LNCAP (cell line): ENCODE measurements at regions not wholly inside any gene's neighbourhood (a gene's known extent, or its start where the extent isn't known, plus 50 kb on each side); places are given as distances from the start of the nearest gene placed in this dataset.

Experiments used
- TF ChIP-seq, protein P1 (sequence below): fragments of 450-650 bp; IDR thresholded peaks from 2 replicates; pipeline ENCODE4 v1.5.1; 2017; ENCODE audit warnings: mild to moderate bottlenecking

DNA sequence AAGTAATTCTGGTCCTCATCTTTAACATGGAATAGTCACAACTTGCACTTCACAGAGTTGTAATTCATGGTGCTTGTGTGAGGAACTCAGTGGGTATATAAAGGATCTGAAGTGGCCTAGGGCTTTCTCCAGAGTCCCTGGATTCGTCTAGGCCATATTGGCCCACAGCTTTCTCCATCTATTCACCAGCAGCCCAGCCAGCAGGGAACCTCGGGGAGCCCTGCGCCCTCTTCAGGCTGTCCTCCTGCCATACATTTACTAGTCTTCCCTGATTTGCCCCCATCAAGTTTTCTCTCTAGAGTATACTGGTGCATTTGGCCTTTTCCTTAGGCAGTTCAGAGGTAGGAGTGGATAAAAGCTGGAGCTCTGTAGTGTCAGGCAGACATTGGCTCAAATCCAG lies 278.3 kb downstream of the MYCN start:
- TF ChIP-seq, protein P1, sequence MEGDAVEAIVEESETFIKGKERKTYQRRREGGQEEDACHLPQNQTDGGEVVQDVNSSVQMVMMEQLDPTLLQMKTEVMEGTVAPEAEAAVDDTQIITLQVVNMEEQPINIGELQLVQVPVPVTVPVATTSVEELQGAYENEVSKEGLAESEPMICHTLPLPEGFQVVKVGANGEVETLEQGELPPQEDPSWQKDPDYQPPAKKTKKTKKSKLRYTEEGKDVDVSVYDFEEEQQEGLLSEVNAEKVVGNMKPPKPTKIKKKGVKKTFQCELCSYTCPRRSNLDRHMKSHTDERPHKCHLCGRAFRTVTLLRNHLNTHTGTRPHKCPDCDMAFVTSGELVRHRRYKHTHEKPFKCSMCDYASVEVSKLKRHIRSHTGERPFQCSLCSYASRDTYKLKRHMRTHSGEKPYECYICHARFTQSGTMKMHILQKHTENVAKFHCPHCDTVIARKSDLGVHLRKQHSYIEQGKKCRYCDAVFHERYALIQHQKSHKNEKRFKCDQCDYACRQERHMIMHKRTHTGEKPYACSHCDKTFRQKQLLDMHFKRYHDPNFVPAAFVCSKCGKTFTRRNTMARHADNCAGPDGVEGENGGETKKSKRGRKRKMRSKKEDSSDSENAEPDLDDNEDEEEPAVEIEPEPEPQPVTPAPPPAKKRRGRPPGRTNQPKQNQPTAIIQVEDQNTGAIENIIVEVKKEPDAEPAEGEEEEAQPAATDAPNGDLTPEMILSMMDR, result peak; percentile 23; the same call in 1 of the 2 replicates

DNA sequence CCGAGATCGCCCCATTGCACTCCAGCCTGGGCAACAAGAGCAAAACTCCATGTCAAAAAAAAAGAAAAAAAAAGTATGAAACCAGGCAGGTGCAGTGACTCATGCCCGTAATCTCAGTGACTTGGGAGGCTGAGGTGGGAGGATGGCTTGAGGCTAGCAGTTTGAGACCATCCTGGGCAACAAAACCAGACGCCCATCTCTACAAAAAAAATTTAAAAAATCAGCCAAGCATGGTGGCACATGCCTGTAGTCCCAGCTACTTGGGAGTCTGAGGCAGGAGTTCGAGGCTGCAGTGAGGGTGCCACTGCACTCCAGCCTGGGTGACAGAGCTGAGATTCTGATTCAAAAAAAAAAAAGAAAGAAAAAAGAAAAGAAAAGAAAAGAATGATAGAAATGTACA lies 277.8 kb downstream of the MYCN start:
- TF ChIP-seq, protein P1, result no peak

DNA sequence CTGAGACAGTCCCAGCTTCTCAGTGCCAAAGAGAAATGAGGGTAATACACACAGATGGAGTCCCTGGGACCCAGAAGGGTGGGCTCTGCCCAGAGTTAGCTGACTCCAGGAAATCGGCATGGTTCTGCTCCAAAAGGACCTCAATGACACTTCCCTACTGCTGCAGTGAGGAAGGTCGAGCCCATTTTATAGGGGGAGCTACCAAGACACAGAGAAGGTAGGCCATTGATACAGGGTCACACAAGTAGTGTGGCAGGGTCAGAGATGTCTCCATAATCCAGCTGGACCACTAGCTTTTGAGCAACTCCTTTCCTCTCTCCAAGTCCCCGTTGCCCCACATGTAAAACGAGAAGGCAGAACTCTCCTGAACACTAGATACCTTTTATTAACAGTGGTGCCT lies 276.9 kb downstream of the MYCN start:
- TF ChIP-seq, protein P1, result no peak

DNA sequence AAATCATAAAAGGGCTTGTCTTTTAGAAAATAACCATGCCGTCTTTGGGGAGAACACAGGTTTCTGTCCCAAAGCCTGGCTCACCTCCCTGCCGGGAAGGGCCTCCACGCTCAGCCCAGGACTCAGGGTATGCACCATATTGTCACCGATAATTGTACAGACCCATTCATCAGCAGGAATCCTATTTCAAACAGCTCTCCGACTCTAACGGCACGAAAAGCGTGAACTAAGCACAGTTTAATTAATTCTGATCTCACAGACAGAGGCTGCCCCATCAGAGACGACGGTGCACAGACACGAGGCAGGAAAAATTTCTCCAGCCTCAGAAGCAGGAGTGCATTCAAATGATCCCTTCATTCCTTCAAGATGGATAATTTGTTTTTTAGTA lies 276.2 kb downstream of the MYCN start:
- TF ChIP-seq, protein P1, result no peak

DNA sequence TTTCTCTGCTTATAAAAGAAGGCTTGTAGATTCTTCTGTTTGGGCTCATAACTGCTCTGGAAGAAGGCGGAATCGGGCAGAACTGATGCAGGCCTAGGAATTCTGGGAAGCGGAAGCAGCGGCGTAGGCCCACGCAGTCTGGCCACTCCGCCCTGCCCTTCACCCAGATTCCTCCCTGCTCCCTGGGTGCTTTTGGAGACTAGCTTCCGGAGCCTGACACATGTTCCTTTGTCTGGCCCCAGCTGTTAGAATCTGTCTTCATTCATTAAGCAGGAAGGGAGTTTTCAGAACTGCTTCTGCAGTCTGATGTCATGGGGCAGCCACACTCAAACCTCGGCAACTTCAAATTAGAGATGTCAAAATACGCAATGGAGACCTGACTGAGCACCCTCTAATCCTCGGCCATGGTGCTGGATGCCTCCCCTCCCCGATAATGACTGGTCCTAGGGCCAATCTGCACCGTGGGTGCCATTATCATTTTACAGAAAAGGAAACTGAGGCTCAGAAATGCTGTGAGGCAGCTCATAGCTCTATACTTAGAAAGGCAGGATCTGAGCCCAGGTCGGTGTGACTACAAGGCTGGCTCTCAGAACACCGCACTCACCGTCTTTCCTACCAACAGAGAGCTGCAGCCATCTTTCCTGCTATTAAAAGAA lies 275.7 kb downstream of the MYCN start:
- TF ChIP-seq, protein P1, result no peak

DNA sequence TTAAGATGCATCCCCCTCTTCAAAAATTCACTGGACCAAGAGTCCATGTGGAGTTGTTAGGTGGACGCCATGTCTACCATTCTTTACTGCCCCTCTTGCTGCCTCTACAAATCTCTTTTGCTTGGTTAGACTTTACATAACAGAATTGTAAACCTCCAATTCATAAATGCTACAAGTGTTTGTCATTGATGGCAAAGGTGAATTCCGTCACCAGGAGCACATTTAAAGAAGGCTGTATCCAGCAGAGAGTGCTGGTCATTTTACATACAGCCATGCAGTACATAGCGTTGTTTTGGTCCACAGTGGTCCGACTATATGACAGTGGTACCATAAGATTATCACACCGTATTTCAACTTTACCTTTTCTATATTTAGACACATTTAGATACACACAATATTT lies 274.5 kb downstream of the MYCN start:
- TF ChIP-seq, protein P1, result no peak

DNA sequence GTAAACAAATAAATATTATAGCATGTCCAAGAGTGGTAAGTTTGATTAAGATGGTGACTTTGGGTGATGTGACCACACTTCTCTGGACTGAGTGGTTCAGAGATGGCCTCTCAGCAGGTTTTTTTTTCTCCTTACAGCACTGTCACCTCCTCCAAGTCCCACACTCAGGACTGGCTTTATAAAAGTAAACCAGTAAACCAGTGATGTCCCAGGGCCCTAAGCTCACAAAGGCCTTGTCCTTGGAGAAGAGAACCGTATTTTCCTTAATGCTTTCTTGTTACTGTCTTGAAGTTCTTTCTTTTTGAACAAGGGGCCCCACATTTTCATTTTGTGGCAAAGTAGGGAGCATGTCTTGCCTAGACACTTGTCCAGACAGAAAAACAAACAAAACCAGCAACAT lies 274.0 kb downstream of the MYCN start:
- TF ChIP-seq, protein P1, result no peak

DNA sequence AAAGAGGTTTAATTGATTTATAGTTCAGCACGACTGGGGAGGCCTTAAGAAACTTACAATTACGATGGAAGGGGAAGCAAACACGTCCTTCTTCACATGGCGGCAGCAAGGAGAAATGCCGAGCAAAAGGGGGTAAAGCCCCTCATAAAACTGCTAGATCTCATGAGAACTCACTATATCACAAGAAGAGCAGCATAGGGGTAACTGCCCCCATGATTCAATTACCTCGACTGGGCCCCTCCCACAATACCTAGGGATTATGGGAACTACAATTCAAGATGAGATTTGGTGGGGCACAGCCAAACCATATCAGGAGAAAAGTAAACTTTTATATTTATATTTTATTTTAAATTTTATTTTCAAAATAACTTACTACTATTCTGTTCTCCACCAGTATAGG lies 272.0 kb downstream of the MYCN start:
- TF ChIP-seq, protein P1, result no peak
